ENCODE measurements at regions not wholly inside any gene's neighbourhood (a gene's known extent, or its start where the extent isn't known, plus 50 kb on each side); places are given as distances from the start of the nearest gene placed in this dataset.

DNA sequence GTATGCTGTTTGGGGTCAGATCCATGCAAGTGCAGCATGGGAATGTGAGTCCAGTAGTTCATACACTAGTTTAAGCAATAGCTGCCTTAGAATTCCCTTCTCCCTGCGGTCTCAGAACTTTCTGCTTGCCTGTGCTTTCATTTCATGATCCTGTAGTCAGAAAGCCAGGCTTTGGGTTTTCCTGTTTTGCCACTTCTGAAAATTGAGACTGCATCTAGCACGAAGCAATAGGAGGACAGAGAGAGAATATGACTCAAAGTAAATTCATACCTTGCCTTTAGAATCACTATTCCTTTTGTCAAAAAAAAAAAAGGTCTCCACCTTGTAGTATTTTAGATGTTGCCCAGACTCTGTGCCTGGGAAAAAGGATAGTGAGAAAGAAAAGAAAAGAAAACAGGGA lies 161.2 kb upstream of the SNX7 start:
- Histone ChIP-seq H3K14ac (ENCODE audit: low read length in 2 of 2) (no peak overlapping the region), H3K27ac (ENCODE audit: low read length, poor library complexity, severe bottlenecking) (no peak overlapping the region), H2BK15ac (ENCODE audit: low read depth, poor library complexity, severe bottlenecking) (no peak overlapping the region), H2BK12ac (ENCODE audit: low read length in 2 of 2) (no peak overlapping the region), H3K4me1 (ENCODE audit: control insufficient read depth, insufficient read depth, low read depth, low read length) (no peaks in the 10 kb centered on the region), H3K9ac (ENCODE audit: low read length) (no peak overlapping the region), H2BK5ac (ENCODE audit: low read depth, low read length, poor library complexity, severe bottlenecking) (no peak overlapping the region), H3K27me3 (ENCODE audit: control insufficient read depth in 1 of 2, insufficient read depth in 1 of 2, low read length in 2 of 2) (no peaks in the 10 kb centered on the region), H3K9me3 (ENCODE audit: control insufficient read depth, low read length) (peaks cover 15% of the 10 kb centered on the region), H4K8ac (ENCODE audit: low read length) (no peak overlapping the region), H3K4me2 (ENCODE audit: low read length, poor library complexity, severe bottlenecking) (no peak overlapping the region), H3K23ac (ENCODE audit: low read length in 2 of 2) (no peak overlapping the region), H4K91ac (ENCODE audit: low read length) (no peak overlapping the region), H3K18ac (ENCODE audit: low read depth in 1 of 2, low read length in 2 of 2) (no peak overlapping the region), H3K36me3 (ENCODE audit: control insufficient read depth in 1 of 2, insufficient read depth in 2 of 2, low read depth in 1 of 2, low read length in 2 of 2) (no peaks in the 10 kb centered on the region), H3K4ac (ENCODE audit: low read depth in 1 of 2, low read length in 2 of 2) (no peak overlapping the region), H2AFZ (ENCODE audit: low read depth, low read length) (no peak overlapping the region), H2BK120ac (ENCODE audit: low read depth, low read length) (no peak overlapping the region), H2AK5ac (ENCODE audit: low read length, severe bottlenecking) (no peak overlapping the region), H3K4me3 (ENCODE audit: insufficient read depth in 1 of 2, low read depth in 1 of 2, low read length in 2 of 2) (no peak overlapping the region), H3K79me1 (replicated peaks; ENCODE audit: low read length, poor library complexity, severe bottlenecking) (no peaks in the 10 kb centered on the region)
- WGBS, result 77% methylated on average over 1 of the region's 2 CpGs
- DNase-seq, result no peak

DNA sequence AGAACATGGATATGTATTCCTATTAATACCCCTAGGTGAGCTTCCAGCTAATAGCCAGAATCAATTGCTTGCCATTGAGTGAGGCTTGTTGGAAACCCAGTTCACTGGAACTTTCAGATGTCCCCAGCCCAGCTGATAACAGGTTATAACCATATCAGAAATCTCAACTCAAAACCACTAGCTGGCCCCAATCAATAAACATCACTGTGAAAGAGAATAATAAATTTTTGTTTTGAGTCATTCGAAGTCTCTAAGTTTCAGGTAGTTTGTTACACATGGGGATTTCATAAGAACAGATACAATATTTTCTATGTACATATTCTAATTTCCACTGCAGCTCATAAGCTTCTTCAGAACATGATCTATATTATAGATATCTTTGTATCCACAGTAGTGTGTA lies 162.9 kb upstream of the SNX7 start:
- Histone ChIP-seq H2AK5ac (ENCODE audit: low read length, severe bottlenecking) (no peak overlapping the region), H3K9ac (ENCODE audit: low read length) (no peak overlapping the region), H3K4me2 (ENCODE audit: low read length, poor library complexity, severe bottlenecking) (no peak overlapping the region), H2BK12ac (ENCODE audit: low read length in 2 of 2) (no peak overlapping the region), H4K91ac (ENCODE audit: low read length) (no peak overlapping the region), H3K23ac (ENCODE audit: low read length in 2 of 2) (no peak overlapping the region), H2AFZ (ENCODE audit: low read depth, low read length) (no peak overlapping the region), H2BK15ac (ENCODE audit: low read depth, poor library complexity, severe bottlenecking) (no peak overlapping the region), H4K8ac (ENCODE audit: low read length) (no peak overlapping the region), H3K14ac (ENCODE audit: low read length in 2 of 2) (no peak overlapping the region), H3K4ac (ENCODE audit: low read depth in 1 of 2, low read length in 2 of 2) (no peak overlapping the region), H2BK120ac (ENCODE audit: low read depth, low read length) (no peak overlapping the region), H3K9me3 (ENCODE audit: control insufficient read depth, low read length) (peaks cover 3% of the 10 kb centered on the region), H3K27ac (ENCODE audit: low read length, poor library complexity, severe bottlenecking) (no peak overlapping the region), H2BK5ac (ENCODE audit: low read depth, low read length, poor library complexity, severe bottlenecking) (no peak overlapping the region), H3K18ac (ENCODE audit: low read depth in 1 of 2, low read length in 2 of 2) (no peak overlapping the region), H3K36me3 (ENCODE audit: control insufficient read depth in 1 of 2, insufficient read depth in 2 of 2, low read depth in 1 of 2, low read length in 2 of 2) (no peaks in the 10 kb centered on the region), H3K4me1 (ENCODE audit: control insufficient read depth, insufficient read depth, low read depth, low read length) (no peaks in the 10 kb centered on the region), H3K27me3 (ENCODE audit: control insufficient read depth in 1 of 2, insufficient read depth in 1 of 2, low read length in 2 of 2) (no peaks in the 10 kb centered on the region), H3K4me3 (ENCODE audit: insufficient read depth in 1 of 2, low read depth in 1 of 2, low read length in 2 of 2) (no peak overlapping the region), H3K79me1 (replicated peaks; ENCODE audit: low read length, poor library complexity, severe bottlenecking) (no peaks in the 10 kb centered on the region)
- no CpG with 5 or more reads among the region's 1 CpG for WGBS
- DNase-seq, result no peak

DNA sequence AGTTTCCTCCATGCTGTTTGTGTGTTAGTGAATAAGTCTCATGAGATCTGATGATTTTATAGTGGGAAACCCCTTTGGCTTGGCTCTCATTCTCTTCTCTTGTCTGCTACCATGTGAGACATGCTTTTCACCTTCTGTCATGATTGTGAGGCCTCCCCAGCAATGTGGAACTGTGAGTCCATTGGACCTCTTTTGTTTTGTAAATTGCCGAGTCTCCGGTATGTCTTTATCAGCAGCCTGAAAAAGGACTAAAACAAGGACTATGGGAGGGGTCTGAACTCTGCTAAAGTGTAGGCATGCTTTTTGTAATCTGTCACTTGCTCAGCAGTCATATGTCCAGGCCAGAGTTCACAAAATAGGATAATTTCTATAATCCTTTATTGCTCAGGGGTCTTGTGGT lies 164.0 kb upstream of the SNX7 start:
- no peak overlapping the region for H3K27ac ChIP-seq (ENCODE audit: low read length, poor library complexity, severe bottlenecking)
- H4K8ac ChIP-seq (ENCODE audit: low read length), result no peak overlapping the region
- no peak overlapping the region for H2BK120ac ChIP-seq (ENCODE audit: low read depth, low read length)
- no peak overlapping the region for H3K4me2 ChIP-seq (ENCODE audit: low read length, poor library complexity, severe bottlenecking)
- no peak overlapping the region for H3K9ac ChIP-seq (ENCODE audit: low read length)
- no peak overlapping the region for H3K23ac ChIP-seq (ENCODE audit: low read length in 2 of 2)
- no peaks in the 10 kb centered on the region for H3K79me1 ChIP-seq (replicated peaks; ENCODE audit: low read length, poor library complexity, severe bottlenecking)
- no peak overlapping the region for H3K4me3 ChIP-seq (ENCODE audit: insufficient read depth in 1 of 2, low read depth in 1 of 2, low read length in 2 of 2)
- no peak overlapping the region for H4K91ac ChIP-seq (ENCODE audit: low read length)
- H2BK5ac ChIP-seq (ENCODE audit: low read depth, low read length, poor library complexity, severe bottlenecking), result no peak overlapping the region
- no peak overlapping the region for H2AFZ ChIP-seq (ENCODE audit: low read depth, low read length)
- no peaks in the 10 kb centered on the region for H3K36me3 ChIP-seq (ENCODE audit: control insufficient read depth in 1 of 2, insufficient read depth in 2 of 2, low read depth in 1 of 2, low read length in 2 of 2)
- H3K27me3 ChIP-seq (ENCODE audit: control insufficient read depth in 1 of 2, insufficient read depth in 1 of 2, low read length in 2 of 2), result no peaks in the 10 kb centered on the region
- H3K14ac ChIP-seq (ENCODE audit: low read length in 2 of 2), result no peak overlapping the region
- peaks cover 3% of the 10 kb centered on the region for H3K9me3 ChIP-seq (ENCODE audit: control insufficient read depth, low read length)
- 94% methylated on average over 2 of the region's 2 CpGs for WGBS
- H2AK5ac ChIP-seq (ENCODE audit: low read length, severe bottlenecking), result no peak overlapping the region
- no peaks in the 10 kb centered on the region for H3K4me1 ChIP-seq (ENCODE audit: control insufficient read depth, insufficient read depth, low read depth, low read length)
- no peak overlapping the region for H2BK15ac ChIP-seq (ENCODE audit: low read depth, poor library complexity, severe bottlenecking)
- no peak overlapping the region for H3K4ac ChIP-seq (ENCODE audit: low read depth in 1 of 2, low read length in 2 of 2)
- no peak overlapping the region for H2BK12ac ChIP-seq (ENCODE audit: low read length in 2 of 2)
- no peak overlapping the region for H3K18ac ChIP-seq (ENCODE audit: low read depth in 1 of 2, low read length in 2 of 2)
- DNase-seq, result no peak

DNA sequence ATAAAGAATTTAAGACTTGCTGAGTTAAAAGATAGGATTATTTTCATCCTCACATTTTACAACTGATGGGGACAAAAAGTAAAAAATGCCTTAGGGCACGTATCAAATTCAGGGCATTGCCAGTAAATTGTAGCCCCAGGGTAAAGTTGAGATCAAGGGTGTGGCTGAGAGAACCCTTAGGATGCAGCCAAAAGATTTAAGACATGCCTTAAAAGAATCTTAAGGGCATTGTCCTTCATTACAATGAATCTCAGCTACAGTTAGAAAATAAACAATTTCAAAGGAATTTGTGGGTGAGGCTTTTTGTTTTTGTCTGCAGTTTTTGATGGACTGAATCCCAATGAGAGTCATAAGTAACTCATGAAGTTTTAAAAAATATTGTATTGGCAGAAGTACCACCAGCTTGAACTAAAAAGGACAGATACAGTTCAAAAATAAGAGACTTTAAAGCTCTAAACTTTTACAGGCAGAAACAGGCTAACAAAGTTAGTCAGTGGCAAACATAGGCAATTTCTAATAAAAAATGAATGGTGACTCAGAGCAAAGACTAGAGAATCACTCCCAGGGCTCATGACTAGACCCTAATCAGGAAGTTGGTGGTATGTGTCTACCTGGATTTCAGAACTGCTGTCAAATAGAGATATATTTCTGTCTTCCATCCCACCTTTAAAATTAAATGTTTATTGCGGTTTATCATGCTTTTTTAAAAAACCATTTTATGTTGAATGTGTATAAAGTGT lies 165.1 kb upstream of the SNX7 start:
- H3K27me3 ChIP-seq (ENCODE audit: control insufficient read depth in 1 of 2, insufficient read depth in 1 of 2, low read length in 2 of 2), result no peaks in the 10 kb centered on the region
- H2BK5ac ChIP-seq (ENCODE audit: low read depth, low read length, poor library complexity, severe bottlenecking), result no peak overlapping the region
- no peaks in the 10 kb centered on the region for H3K79me1 ChIP-seq (replicated peaks; ENCODE audit: low read length, poor library complexity, severe bottlenecking)
- no peak overlapping the region for H2BK12ac ChIP-seq (ENCODE audit: low read length in 2 of 2)
- no peaks in the 10 kb centered on the region for H3K4me1 ChIP-seq (ENCODE audit: control insufficient read depth, insufficient read depth, low read depth, low read length)
- H3K23ac ChIP-seq (ENCODE audit: low read length in 2 of 2), result no peak overlapping the region
- H3K14ac ChIP-seq (ENCODE audit: low read length in 2 of 2), result no peak overlapping the region
- no peak overlapping the region for H2AFZ ChIP-seq (ENCODE audit: low read depth, low read length)
- H3K9me3 ChIP-seq (ENCODE audit: control insufficient read depth, low read length), result peaks cover 1% of the 10 kb centered on the region
- no peak overlapping the region for H3K27ac ChIP-seq (ENCODE audit: low read length, poor library complexity, severe bottlenecking)
- H3K9ac ChIP-seq (ENCODE audit: low read length), result no peak overlapping the region
- no peak overlapping the region for H2AK5ac ChIP-seq (ENCODE audit: low read length, severe bottlenecking)
- DNase-seq, result no peak
- H2BK15ac ChIP-seq (ENCODE audit: low read depth, poor library complexity, severe bottlenecking), result no peak overlapping the region
- H2BK120ac ChIP-seq (ENCODE audit: low read depth, low read length), result no peak overlapping the region
- H3K4me3 ChIP-seq (ENCODE audit: insufficient read depth in 1 of 2, low read depth in 1 of 2, low read length in 2 of 2), result no peak overlapping the region
- WGBS, result no CpG with 5 or more reads among the region's 2 CpGs
- no peak overlapping the region for H4K91ac ChIP-seq (ENCODE audit: low read length)
- H3K36me3 ChIP-seq (ENCODE audit: control insufficient read depth in 1 of 2, insufficient read depth in 2 of 2, low read depth in 1 of 2, low read length in 2 of 2), result no peaks in the 10 kb centered on the region
- H3K18ac ChIP-seq (ENCODE audit: low read depth in 1 of 2, low read length in 2 of 2), result no peak overlapping the region
- H4K8ac ChIP-seq (ENCODE audit: low read length), result no peak overlapping the region
- no peak overlapping the region for H3K4ac ChIP-seq (ENCODE audit: low read depth in 1 of 2, low read length in 2 of 2)
- no peak overlapping the region for H3K4me2 ChIP-seq (ENCODE audit: low read length, poor library complexity, severe bottlenecking)

All from mesenchymal stem cell (in vitro differentiated cells and primary cell).